ENCODE measurements at regions not wholly inside any gene's neighbourhood (a gene's known extent, or its start where the extent isn't known, plus 50 kb on each side); places are given as distances from the start of the nearest gene placed in this dataset.

- TF ChIP-seq CTCF (conservative IDR thresholded peaks at IDR 0.05) (peak; percentile 77), EZH2 (IDR thresholded peaks at IDR 0.05; ENCODE audit: low read depth) (no peak)
Observed at GRCh38 chr15:92521624-92522008, 127.9 kb downstream of the ST8SIA2 start.

Data from PC-9 (cell line).